ENCODE measurements at regions not wholly inside any gene's neighbourhood (a gene's known extent, or its start where the extent isn't known, plus 50 kb on each side); places are given as distances from the start of the nearest gene placed in this dataset.
A peak's percentile ranks its signal among the peaks of the same experiment; 100 is the strongest.

GRCh38 chr21:35145626-35146233, 96.6 kb upstream of the RUNX1 start:
- peaks cover 3% of the 10 kb centered on the region for H3K4me1 ChIP-seq (ENCODE audit: control insufficient read depth, insufficient read depth, low read length)
- DNase-seq: peak; percentile 57
- no peaks in the 10 kb centered on the region for H3K27me3 ChIP-seq (ENCODE audit: control insufficient read depth, insufficient read depth, low read length)
- H3K4me3 ChIP-seq (ENCODE audit: low read length): no peak overlapping the region
- H3K27ac ChIP-seq (ENCODE audit: low read length): no peak overlapping the region
- H3K9me3 ChIP-seq (replicated peaks; ENCODE audit: control insufficient read depth, low read depth, low read length): no peaks in the 10 kb centered on the region
- no CpG with 5 or more reads among the region's 3 CpGs for WGBS (ENCODE audit: insufficient coverage)
- no peaks in the 10 kb centered on the region for H3K36me3 ChIP-seq (ENCODE audit: control insufficient read depth, insufficient read depth, low read length)

GRCh38 chr21:35144978-35145377, 95.9 kb upstream of the RUNX1 start:
- no peaks in the 10 kb centered on the region for H3K36me3 ChIP-seq (ENCODE audit: control insufficient read depth, insufficient read depth, low read length)
- H3K9me3 ChIP-seq (replicated peaks; ENCODE audit: control insufficient read depth, low read depth, low read length): no peaks in the 10 kb centered on the region
- no peak overlapping the region for H3K27ac ChIP-seq (ENCODE audit: low read length)
- no peak for DNase-seq
- no peaks in the 10 kb centered on the region for H3K27me3 ChIP-seq (ENCODE audit: control insufficient read depth, insufficient read depth, low read length)
- no peak overlapping the region for H3K4me3 ChIP-seq (ENCODE audit: low read length)
- 57% methylated on average over 1 of the region's 2 CpGs for WGBS (ENCODE audit: insufficient coverage)
- peaks cover 3% of the 10 kb centered on the region for H3K4me1 ChIP-seq (ENCODE audit: control insufficient read depth, insufficient read depth, low read length)

- Histone ChIP-seq H3K27ac (ENCODE audit: low read length) (no peak overlapping the region), H3K36me3 (ENCODE audit: control insufficient read depth, insufficient read depth, low read length) (no peaks in the 10 kb centered on the region), H3K9me3 (replicated peaks; ENCODE audit: control insufficient read depth, low read depth, low read length) (no peaks in the 10 kb centered on the region), H3K4me1 (ENCODE audit: control insufficient read depth, insufficient read depth, low read length) (peaks cover 9% of the 10 kb centered on the region), H3K4me3 (ENCODE audit: low read length) (no peak overlapping the region), H3K27me3 (ENCODE audit: control insufficient read depth, insufficient read depth, low read length) (no peaks in the 10 kb centered on the region)
- DNase-seq: no peak
- 90% methylated on average over 1 of the region's 1 CpG for WGBS (ENCODE audit: insufficient coverage)
Measured at GRCh38 chr21:35142036-35142815, 93.1 kb upstream of the RUNX1 start.

GRCh38 chr21:35139382-35139715, 90.2 kb upstream of the RUNX1 start:
- DNase-seq: no peak
- no peak overlapping the region for H3K4me3 ChIP-seq (ENCODE audit: low read length)
- H3K27ac ChIP-seq (ENCODE audit: low read length): no peak overlapping the region
- H3K36me3 ChIP-seq (ENCODE audit: control insufficient read depth, insufficient read depth, low read length): no peaks in the 10 kb centered on the region
- H3K27me3 ChIP-seq (ENCODE audit: control insufficient read depth, insufficient read depth, low read length): no peaks in the 10 kb centered on the region
- H3K9me3 ChIP-seq (replicated peaks; ENCODE audit: control insufficient read depth, low read depth, low read length): no peaks in the 10 kb centered on the region
- H3K4me1 ChIP-seq (ENCODE audit: control insufficient read depth, insufficient read depth, low read length): peaks cover 15% of the 10 kb centered on the region
- no CpG with 5 or more reads among the region's 4 CpGs for WGBS (ENCODE audit: insufficient coverage)

- Histone ChIP-seq H3K9me3 (replicated peaks; ENCODE audit: control insufficient read depth, low read depth, low read length) (no peaks in the 10 kb centered on the region), H3K27ac (ENCODE audit: low read length) (no peak overlapping the region), H3K4me3 (ENCODE audit: low read length) (no peak overlapping the region), H3K4me1 (ENCODE audit: control insufficient read depth, insufficient read depth, low read length) (peaks cover 15% of the 10 kb centered on the region), H3K36me3 (ENCODE audit: control insufficient read depth, insufficient read depth, low read length) (no peaks in the 10 kb centered on the region), H3K27me3 (ENCODE audit: control insufficient read depth, insufficient read depth, low read length) (no peaks in the 10 kb centered on the region)
- peak; percentile 33 for DNase-seq
- 49% methylated on average over 8 of the region's 12 CpGs for WGBS (ENCODE audit: insufficient coverage)
Measured at GRCh38 chr21:35138665-35139381, 89.7 kb upstream of the RUNX1 start.

- H3K9me3 ChIP-seq (replicated peaks; ENCODE audit: control insufficient read depth, low read depth, low read length): no peaks in the 10 kb centered on the region
- peak overlapping the region; percentile 1 for H3K27ac ChIP-seq (ENCODE audit: low read length)
- H3K4me3 ChIP-seq (ENCODE audit: low read length): no peak overlapping the region
- peaks cover 15% of the 10 kb centered on the region for H3K4me1 ChIP-seq (ENCODE audit: control insufficient read depth, insufficient read depth, low read length)
- no peaks in the 10 kb centered on the region for H3K27me3 ChIP-seq (ENCODE audit: control insufficient read depth, insufficient read depth, low read length)
- no peaks in the 10 kb centered on the region for H3K36me3 ChIP-seq (ENCODE audit: control insufficient read depth, insufficient read depth, low read length)
- no peak for DNase-seq
- no CpG with 5 or more reads among the region's 1 CpG for WGBS (ENCODE audit: insufficient coverage)
Measured at GRCh38 chr21:35136586-35137219, 87.6 kb upstream of the RUNX1 start.

GRCh38 chr21:35136106-35136505, 87.0 kb upstream of the RUNX1 start:
- H3K27ac ChIP-seq (ENCODE audit: low read length): peak overlapping the region; percentile 1
- no CpG with 5 or more reads among the region's 3 CpGs for WGBS (ENCODE audit: insufficient coverage)
- DNase-seq: no peak

GRCh38 chr21:35135481-35135880, 86.4 kb upstream of the RUNX1 start:
- H3K27ac ChIP-seq (ENCODE audit: low read length): no peak overlapping the region
- H3K27me3 ChIP-seq (ENCODE audit: control insufficient read depth, insufficient read depth, low read length): no peaks in the 10 kb centered on the region
- no peak for DNase-seq
- H3K4me3 ChIP-seq (ENCODE audit: low read length): no peak overlapping the region
- no peaks in the 10 kb centered on the region for H3K36me3 ChIP-seq (ENCODE audit: control insufficient read depth, insufficient read depth, low read length)
- 34% methylated on average over 7 of the region's 7 CpGs for WGBS (ENCODE audit: insufficient coverage)
- peaks cover 15% of the 10 kb centered on the region for H3K4me1 ChIP-seq (ENCODE audit: control insufficient read depth, insufficient read depth, low read length)
- no peaks in the 10 kb centered on the region for H3K9me3 ChIP-seq (replicated peaks; ENCODE audit: control insufficient read depth, low read depth, low read length)

More at GRCh38 chr21:35136106-35136505, 87.0 kb upstream of the RUNX1 start:
- peaks cover 15% of the 10 kb centered on the region for H3K4me1 ChIP-seq (ENCODE audit: control insufficient read depth, insufficient read depth, low read length)
- H3K9me3 ChIP-seq (replicated peaks; ENCODE audit: control insufficient read depth, low read depth, low read length): no peaks in the 10 kb centered on the region
- no peaks in the 10 kb centered on the region for H3K36me3 ChIP-seq (ENCODE audit: control insufficient read depth, insufficient read depth, low read length)
- no peak overlapping the region for H3K4me3 ChIP-seq (ENCODE audit: low read length)
- no peaks in the 10 kb centered on the region for H3K27me3 ChIP-seq (ENCODE audit: control insufficient read depth, insufficient read depth, low read length)

- no peak for DNase-seq
- Histone ChIP-seq H3K27me3 (ENCODE audit: control insufficient read depth, insufficient read depth, low read length) (no peaks in the 10 kb centered on the region), H3K27ac (ENCODE audit: low read length) (no peak overlapping the region), H3K36me3 (ENCODE audit: control insufficient read depth, insufficient read depth, low read length) (no peaks in the 10 kb centered on the region), H3K9me3 (replicated peaks; ENCODE audit: control insufficient read depth, low read depth, low read length) (no peaks in the 10 kb centered on the region), H3K4me3 (ENCODE audit: low read length) (no peak overlapping the region), H3K4me1 (ENCODE audit: control insufficient read depth, insufficient read depth, low read length) (peaks cover 15% of the 10 kb centered on the region)
- no CpG with 5 or more reads among the region's 2 CpGs for WGBS (ENCODE audit: insufficient coverage)
Measured at GRCh38 chr21:35134309-35134708, 85.2 kb upstream of the RUNX1 start.

GRCh38 chr21:35128536-35128935, 79.4 kb upstream of the RUNX1 start:
- H3K4me1 ChIP-seq (ENCODE audit: control insufficient read depth, insufficient read depth, low read length): no peaks in the 10 kb centered on the region
- H3K36me3 ChIP-seq (ENCODE audit: control insufficient read depth, insufficient read depth, low read length): no peaks in the 10 kb centered on the region
- WGBS (ENCODE audit: insufficient coverage): 92% methylated on average over 2 of the region's 3 CpGs
- DNase-seq: no peak
- no peaks in the 10 kb centered on the region for H3K9me3 ChIP-seq (replicated peaks; ENCODE audit: control insufficient read depth, low read depth, low read length)
- no peaks in the 10 kb centered on the region for H3K27me3 ChIP-seq (ENCODE audit: control insufficient read depth, insufficient read depth, low read length)
- no peak overlapping the region for H3K4me3 ChIP-seq (ENCODE audit: low read length)
- no peak overlapping the region for H3K27ac ChIP-seq (ENCODE audit: low read length)
